Skeletal muscle satellite cell (primary cell): ENCODE measurements at regions not wholly inside any gene's neighbourhood (a gene's known extent, or its start where the extent isn't known, plus 50 kb on each side); places are given as distances from the start of the nearest gene placed in this dataset.
"Not testable (repeated sequence)": the region's sequence is repeated elsewhere in the genome, so short reads cannot be mapped to it uniquely, and the experiment has no call there.

Source experiments
- H3K27me3 ChIP-seq: 2 replicates; pipeline ENCODE4 v1.7.0; 2013; ENCODE audit warnings: low read length; ENCODE audit not compliant: control insufficient read depth, insufficient read depth
- H3K36me3 ChIP-seq: 2 replicates; pipeline ENCODE4 v1.7.0; 2013; ENCODE audit warnings: mild to moderate bottlenecking, control low read depth, low read length; ENCODE audit not compliant: insufficient read depth
- H3K4me1 ChIP-seq: 2 replicates; pipeline ENCODE4 v1.7.0; 2013; ENCODE audit warnings: low read length; ENCODE audit not compliant: control insufficient read depth, insufficient read depth
- H3K4me2 ChIP-seq: 2 replicates; pipeline ENCODE4 v1.7.0; 2013; ENCODE audit warnings: mild to moderate bottlenecking, low read length
- H3K4me3 ChIP-seq: 2 replicates; pipeline ENCODE4 v1.7.0; 2013; ENCODE audit warnings: low read length
- H3K9ac ChIP-seq: 2 replicates; pipeline ENCODE4 v1.7.0; 2013; ENCODE audit warnings: mild to moderate bottlenecking, low read depth, low read length, moderate library complexity
- H3K9me3 ChIP-seq: replicated peaks from 2 replicates; pipeline ENCODE4 v1.7.0; 2013; ENCODE audit warnings: mild to moderate bottlenecking, control low read depth, low read length

GRCh38 chr11:67802623-67803022 is 128.2 kb upstream of the ALDH3B2 start:
- H3K27me3 ChIP-seq, H3K4me2 ChIP-seq, H3K4me1 ChIP-seq, H3K9ac ChIP-seq, H3K9me3 ChIP-seq, H3K36me3 ChIP-seq, H3K4me3 ChIP-seq: not testable (repeated sequence)

GRCh38 chr11:67801397-67801796 is 127.0 kb upstream of the ALDH3B2 start:
- not testable (repeated sequence) for H3K27me3 ChIP-seq, H3K9ac ChIP-seq, H3K4me2 ChIP-seq, H3K9me3 ChIP-seq, H3K36me3 ChIP-seq, H3K4me1 ChIP-seq, H3K4me3 ChIP-seq

GRCh38 chr11:67800591-67800990 is 126.2 kb upstream of the ALDH3B2 start:
- H3K27me3 ChIP-seq, H3K4me2 ChIP-seq, H3K9me3 ChIP-seq, H3K4me3 ChIP-seq, H3K4me1 ChIP-seq, H3K36me3 ChIP-seq, H3K9ac ChIP-seq: not testable (repeated sequence)

- H3K4me2 ChIP-seq, H3K4me3 ChIP-seq, H3K4me1 ChIP-seq, H3K9ac ChIP-seq, H3K27me3 ChIP-seq, H3K36me3 ChIP-seq, H3K9me3 ChIP-seq: not testable (repeated sequence)
Measured at GRCh38 chr11:67799808-67800207, 125.4 kb upstream of the ALDH3B2 start.

GRCh38 chr11:67797726-67798521 is 123.5 kb upstream of the ALDH3B2 start:
- not testable (repeated sequence) for H3K9me3 ChIP-seq, H3K4me1 ChIP-seq, H3K36me3 ChIP-seq, H3K9ac ChIP-seq, H3K4me3 ChIP-seq, H3K27me3 ChIP-seq, H3K4me2 ChIP-seq

- no peak overlapping the region for H3K4me3 ChIP-seq
- H3K9ac ChIP-seq = no peak overlapping the region
- peaks cover 5% of the 10 kb centered on the region for H3K27me3 ChIP-seq
- H3K4me1 ChIP-seq = peaks cover 3% of the 10 kb centered on the region
- no peaks in the 10 kb centered on the region for H3K9me3 ChIP-seq
- no peak overlapping the region for H3K4me2 ChIP-seq
- no peaks in the 10 kb centered on the region for H3K36me3 ChIP-seq
Measured at GRCh38 chr11:67795746-67796145, 121.3 kb upstream of the ALDH3B2 start.

GRCh38 chr11:67793750-67794149 is 119.3 kb upstream of the ALDH3B2 start:
- not testable (repeated sequence) for H3K9me3 ChIP-seq, H3K27me3 ChIP-seq, H3K4me1 ChIP-seq, H3K36me3 ChIP-seq, H3K4me2 ChIP-seq, H3K9ac ChIP-seq, H3K4me3 ChIP-seq

- H3K9me3 ChIP-seq = not testable (repeated sequence)
Measured at GRCh38 chr11:67792273-67792990, 118.0 kb upstream of the ALDH3B2 start.

GRCh38 chr11:67791598-67792170 is 117.3 kb upstream of the ALDH3B2 start:
- H3K4me2 ChIP-seq, H3K9me3 ChIP-seq, H3K4me1 ChIP-seq, H3K4me3 ChIP-seq, H3K36me3 ChIP-seq, H3K9ac ChIP-seq, H3K27me3 ChIP-seq: not testable (repeated sequence)

More at GRCh38 chr11:67792273-67792990, 118.0 kb upstream of the ALDH3B2 start:
- H3K4me2 ChIP-seq, H3K27me3 ChIP-seq, H3K36me3 ChIP-seq, H3K4me1 ChIP-seq, H3K4me3 ChIP-seq, H3K9ac ChIP-seq: not testable (repeated sequence)

GRCh38 chr11:67788341-67788695 is 113.9 kb upstream of the ALDH3B2 start:
- H3K36me3 ChIP-seq, H3K4me3 ChIP-seq: not testable (repeated sequence)

GRCh38 chr11:67787681-67788340 is 113.4 kb upstream of the ALDH3B2 start:
- not testable (repeated sequence) for H3K27me3 ChIP-seq, H3K4me1 ChIP-seq, H3K4me3 ChIP-seq, H3K36me3 ChIP-seq, H3K9me3 ChIP-seq, H3K9ac ChIP-seq, H3K4me2 ChIP-seq

More at GRCh38 chr11:67788341-67788695, 113.9 kb upstream of the ALDH3B2 start:
- not testable (repeated sequence) for H3K9me3 ChIP-seq, H3K4me2 ChIP-seq, H3K27me3 ChIP-seq, H3K9ac ChIP-seq, H3K4me1 ChIP-seq
